HG03457 (cell line): ENCODE measurements at regions not wholly inside any gene's neighbourhood (a gene's known extent, or its start where the extent isn't known, plus 50 kb on each side); places are given as distances from the start of the nearest gene placed in this dataset.

Source experiments
- ATAC-seq: cut with Tn5 transposase; IDR thresholded peaks from one replicate; pipeline ENCODE4 v1.9.1; 2021; ENCODE audit warnings: moderate number of reproducible peaks; ENCODE audit not compliant: unreplicated experiment

DNA sequence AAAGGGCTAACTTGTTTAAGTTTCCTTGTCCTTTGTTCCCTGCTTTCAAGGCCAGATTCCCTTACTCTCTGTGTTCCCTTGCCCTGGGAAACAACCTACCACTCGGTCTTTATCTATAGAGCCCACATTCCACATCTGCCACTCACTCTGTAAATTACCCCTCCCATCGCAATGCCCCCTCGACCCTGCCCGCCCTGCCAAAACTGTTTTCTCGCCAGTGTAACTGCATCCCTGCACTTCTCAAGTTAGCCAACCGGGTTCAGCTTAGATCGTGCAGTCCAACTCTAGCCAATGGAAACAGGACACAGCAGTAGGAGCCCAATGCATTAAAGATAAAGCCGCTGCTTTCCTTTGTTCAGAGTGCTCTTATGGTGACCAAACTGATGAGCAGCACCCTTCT is 263.6 kb downstream of the TBL1XR1 start:
- no peak for ATAC-seq

DNA sequence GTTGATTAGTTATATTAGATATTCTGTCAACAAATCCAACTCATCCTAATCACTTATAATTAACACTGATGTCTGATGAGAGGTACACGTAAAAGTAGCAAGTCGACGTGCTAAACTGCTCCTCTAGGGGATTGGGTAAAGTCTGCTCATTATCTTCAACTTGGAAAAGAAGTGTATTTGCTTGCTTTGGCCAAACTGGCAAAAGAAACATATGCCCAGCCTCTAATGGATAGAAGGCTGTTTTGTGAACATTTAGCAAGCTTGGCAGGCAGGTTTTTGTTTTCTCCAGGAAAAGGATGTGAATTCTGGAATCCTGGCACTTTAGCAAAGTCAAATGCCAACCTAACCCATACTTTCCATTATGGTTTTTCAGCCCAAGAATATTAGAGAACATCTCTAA is 264.8 kb downstream of the TBL1XR1 start:
- ATAC-seq = no peak

- ATAC-seq = no peak
Observed at GRCh38 chr3:176931991-176932390, 265.3 kb downstream of the TBL1XR1 start.

DNA sequence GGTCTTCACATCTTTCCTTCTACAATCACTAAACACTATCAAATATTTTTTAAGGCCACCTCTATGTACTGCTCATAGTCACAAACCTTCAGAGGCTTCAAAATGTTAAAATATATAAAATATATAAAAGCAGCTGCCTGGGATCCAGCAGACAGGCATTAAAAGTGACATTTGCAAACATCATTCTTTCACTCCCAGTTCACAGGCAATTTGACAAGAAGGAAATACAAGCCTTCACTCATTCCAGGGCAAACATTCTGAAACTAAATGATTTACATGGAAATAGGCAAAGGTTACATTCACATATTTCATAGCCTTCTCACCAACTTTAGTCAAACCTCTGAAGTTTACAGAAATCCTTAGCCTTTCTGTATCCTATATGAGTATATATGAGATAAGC is 266.3 kb downstream of the TBL1XR1 start:
- no peak for ATAC-seq

GRCh38 chr3:176928582-176928931 is 268.7 kb downstream of the TBL1XR1 start:
- no peak for ATAC-seq

DNA sequence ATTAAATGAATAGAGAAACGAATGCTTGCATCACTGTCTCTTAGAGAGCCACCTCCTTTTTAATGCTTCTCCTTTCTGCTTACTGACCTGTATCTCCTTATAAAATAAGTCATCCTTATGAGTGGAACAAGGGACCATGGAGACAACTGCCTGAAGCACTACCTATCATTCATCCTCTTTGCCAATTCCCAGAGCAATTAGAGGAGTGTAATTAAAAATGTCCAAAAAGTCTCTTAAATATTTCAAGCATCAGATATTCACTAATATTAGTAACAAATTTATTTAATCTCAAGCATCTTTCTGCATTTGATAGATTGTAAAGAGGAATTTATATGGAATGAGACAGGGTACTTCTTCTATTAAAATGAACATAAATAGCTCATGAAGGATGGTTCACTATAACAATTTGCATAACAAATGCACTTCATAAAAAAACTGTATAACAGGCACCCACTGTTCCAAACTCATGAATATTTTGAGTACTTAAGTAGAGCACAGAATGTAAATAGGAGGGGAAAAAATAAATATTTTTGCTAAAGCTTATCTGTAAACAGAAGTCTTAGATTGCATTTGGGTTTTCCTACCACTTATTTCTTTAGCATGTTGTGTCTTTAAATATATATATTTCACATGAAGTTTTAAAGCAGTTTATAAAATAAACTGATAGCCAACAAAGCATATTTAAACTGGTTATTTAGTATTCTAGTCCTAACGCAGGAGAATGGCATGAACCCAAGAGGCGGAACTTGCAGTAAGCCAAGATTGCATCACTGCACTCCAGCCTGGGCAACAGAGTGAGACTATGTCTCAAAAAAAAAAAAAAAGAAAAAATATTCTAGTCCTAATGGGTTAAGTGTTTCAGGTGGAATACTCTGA is 269.3 kb downstream of the TBL1XR1 start:
- no peak for ATAC-seq

DNA sequence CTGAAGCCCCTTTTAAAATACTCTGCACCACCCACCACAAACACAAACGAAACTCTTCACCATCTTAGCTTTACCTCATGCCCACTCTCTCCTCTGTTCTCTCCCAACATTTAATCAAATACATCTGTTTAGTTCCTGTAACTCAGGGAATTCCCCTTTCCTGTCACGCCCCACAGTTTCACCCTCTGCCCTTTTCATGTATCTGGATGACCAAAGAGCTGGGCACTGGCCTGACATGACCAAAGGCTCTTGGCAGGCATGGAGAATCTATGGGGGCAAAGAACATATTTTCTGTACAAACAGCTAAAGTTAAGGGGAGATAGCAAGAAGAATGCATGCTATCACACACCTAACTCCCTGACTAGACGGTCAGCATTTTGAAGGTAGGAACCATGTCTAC is 270.0 kb downstream of the TBL1XR1 start:
- ATAC-seq = no peak

DNA sequence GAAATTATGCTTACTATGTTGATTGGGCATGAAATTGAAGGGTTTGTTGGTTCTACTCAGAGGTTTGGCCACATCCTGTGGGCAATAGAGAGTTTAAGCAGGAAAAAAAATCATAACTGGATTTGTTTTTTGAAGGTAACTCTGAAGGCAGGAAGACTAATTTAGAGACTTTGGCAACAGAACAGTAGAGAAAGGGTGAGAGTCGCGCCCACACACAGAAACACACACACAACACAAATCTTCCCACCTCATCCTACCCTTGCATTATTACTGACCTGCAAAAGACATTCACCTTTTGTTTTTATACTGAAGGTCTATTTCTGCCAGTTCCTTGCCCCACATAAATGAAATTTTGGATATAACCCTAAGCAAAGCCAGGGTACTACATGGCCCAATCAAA is 270.6 kb downstream of the TBL1XR1 start:
- no peak for ATAC-seq

GRCh38 chr3:176926034-176926433 is 271.2 kb downstream of the TBL1XR1 start:
- ATAC-seq = no peak

DNA sequence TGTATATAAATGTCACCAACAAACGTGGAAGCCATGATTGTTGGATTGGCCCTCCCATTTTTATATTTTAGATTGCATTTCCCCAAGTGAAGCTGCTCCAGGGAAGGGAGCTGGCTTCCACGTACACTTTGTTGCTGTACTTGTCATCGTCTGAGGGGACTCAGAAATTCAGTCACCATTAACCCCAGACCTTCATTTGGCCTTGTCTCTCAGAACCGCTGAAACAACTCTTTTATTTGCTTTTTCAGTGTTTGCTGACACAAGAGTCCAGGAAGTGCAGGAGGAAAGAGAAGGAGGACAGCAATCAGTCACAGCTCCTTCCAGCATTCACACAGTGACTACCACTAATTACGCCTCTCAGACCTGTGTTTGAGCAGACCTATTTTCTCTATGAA is 276.5 kb downstream of the TBL1XR1 start:
- ATAC-seq = no peak

DNA sequence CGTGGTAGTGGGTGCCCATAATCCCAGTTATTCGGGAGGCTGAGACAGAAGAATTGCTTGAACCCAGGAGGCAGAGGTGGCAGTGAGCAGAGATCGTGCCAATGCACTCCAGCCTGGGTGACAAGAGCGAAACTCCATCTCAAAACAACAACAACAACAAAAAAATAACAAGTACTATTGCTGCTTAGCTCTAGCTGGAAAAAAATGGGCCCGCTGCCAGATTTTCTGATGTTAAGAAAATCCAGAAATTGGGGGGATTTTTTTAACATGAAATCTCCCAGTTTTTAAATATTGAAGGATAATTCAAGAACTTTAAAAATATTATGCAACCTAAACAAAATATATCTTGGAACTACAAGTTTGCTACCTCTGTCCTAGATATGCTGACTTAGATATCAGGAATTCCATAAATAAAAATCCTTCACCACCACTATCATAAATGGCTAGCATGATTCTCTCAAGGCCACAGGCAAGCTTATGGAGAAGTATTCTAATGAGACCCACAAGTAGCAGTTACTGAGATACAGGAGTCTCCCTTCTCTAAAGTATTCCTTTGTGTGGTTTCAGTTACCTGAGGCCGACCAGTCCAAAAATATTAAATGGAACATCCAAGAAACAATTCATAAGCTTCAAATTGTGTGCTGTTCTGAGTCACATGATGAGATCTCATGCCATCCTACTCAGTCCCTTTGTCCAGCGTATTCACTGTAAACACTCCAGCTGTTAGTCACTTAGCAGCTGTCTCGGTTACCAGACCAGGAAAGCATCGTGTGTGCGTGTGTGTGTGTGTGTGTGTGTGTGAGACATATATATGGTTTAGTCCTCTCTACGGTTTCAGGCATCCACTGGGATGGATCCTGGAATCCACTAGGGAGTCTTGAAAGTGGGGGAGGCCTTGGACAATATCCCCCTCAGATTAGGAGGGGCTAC is 277.2 kb downstream of the TBL1XR1 start:
- ATAC-seq = no peak

GRCh38 chr3:176916777-176917176 is 280.5 kb downstream of the TBL1XR1 start:
- ATAC-seq = no peak

- ATAC-seq = no peak
Observed at GRCh38 chr3:176914764-176915163, 282.5 kb downstream of the TBL1XR1 start.

DNA sequence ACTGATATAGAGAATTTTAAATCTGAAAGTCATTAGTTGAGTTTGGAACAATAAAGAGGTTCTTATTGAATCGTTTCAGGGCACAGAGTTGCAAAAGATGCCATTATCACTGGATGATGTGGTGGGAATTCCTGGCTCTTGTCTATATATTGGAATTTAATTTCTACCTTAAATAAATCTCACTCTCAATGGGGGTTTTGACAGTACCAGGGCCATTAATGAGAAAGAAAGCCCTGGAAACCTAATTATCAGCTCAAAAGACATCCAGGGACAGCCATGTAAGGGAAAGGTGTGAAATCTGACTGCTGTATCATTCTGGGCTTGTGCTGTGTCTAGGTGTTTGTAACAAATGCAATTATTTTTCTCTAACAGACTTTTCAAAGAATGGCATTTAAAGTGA is 285.7 kb downstream of the TBL1XR1 start:
- ATAC-seq = no peak

GRCh38 chr3:176909044-176909443 is 288.2 kb downstream of the TBL1XR1 start:
- ATAC-seq = no peak

- ATAC-seq = no peak
Observed at GRCh38 chr3:176906046-176906905, 291.0 kb downstream of the TBL1XR1 start.

DNA sequence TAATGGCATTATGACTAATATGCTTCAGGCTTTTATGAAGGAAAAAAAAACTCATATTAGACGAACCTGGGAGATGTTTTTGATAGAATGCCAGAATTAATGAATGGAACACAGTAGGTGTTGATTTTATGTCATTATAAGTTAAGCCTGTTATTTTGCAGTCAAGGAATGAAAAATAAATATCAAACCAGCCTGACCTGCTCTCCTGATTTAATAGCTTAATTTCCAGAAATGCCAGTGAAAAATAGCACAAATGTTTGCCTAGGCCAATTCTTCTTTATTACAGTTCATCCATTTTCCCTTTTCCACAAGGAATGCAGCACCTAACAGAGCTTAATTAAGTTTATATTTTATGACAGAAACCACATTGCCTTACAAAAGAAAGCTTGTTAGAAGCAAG is 292.0 kb downstream of the TBL1XR1 start:
- no peak for ATAC-seq

DNA sequence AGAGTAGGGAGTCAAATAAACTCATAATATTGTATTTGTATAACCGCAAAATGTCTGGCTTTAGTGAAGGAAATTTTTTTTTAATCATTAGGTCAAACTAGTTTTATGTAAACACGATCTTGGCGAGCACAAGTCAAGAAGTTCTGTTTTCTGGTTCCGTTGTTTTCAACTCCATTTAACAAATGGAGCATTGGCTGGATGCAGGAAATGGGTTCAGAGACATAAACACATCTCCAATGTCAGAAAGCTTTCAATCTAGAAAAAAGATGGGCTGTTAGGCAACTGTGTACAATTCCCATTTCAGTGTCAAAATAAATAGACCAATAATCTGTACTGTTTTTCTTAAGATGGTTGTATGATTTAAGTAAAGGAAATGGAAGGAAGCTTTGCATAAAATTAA is 292.8 kb downstream of the TBL1XR1 start:
- ATAC-seq = no peak

- ATAC-seq = no peak
Observed at GRCh38 chr3:176896640-176897039, 300.6 kb downstream of the TBL1XR1 start.

DNA sequence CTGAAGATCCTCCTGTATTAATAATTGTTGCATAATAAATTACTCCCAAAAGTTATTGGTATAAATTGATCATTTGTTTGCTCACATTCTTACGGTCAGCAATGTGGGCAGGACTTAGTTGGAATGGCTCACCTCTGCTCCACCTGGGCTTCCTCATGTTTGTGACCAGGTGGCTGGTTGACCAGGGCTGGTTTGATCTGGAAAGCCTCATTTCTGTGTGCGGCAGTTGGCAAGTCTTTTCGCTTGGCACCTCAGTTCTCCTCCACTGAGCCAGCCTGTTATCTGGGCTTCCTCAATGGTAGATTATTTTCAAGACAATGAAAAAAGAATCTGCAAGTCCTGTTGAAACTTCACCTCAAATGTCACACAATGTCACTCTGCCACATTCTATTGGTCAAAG is 301.1 kb downstream of the TBL1XR1 start:
- ATAC-seq = no peak

GRCh38 chr3:176879710-176880109 is 317.6 kb downstream of the TBL1XR1 start:
- no peak for ATAC-seq
